Loucy (cell line): ENCODE measurements at regions not wholly inside any gene's neighbourhood (a gene's known extent, or its start where the extent isn't known, plus 50 kb on each side); places are given as distances from the start of the nearest gene placed in this dataset.

Experiments used
- EZH2phosphoT487 ChIP-seq: fragments of 200-600 bp; IDR thresholded peaks from 2 replicates; pipeline ENCODE4 v1.6.1; 2018; ENCODE audit warnings: antibody characterized with exemption, mild to moderate bottlenecking, moderate library complexity, borderline replicate concordance
- TF ChIP-seq, protein P1 (sequence below): fragments of 200-600 bp; sonication (generic); conservative IDR thresholded peaks from 2 replicates; pipeline ENCODE4 v1.5.1; 2014; ENCODE audit warnings: mild to moderate bottlenecking, antibody characterized with exemption, low read length

DNA sequence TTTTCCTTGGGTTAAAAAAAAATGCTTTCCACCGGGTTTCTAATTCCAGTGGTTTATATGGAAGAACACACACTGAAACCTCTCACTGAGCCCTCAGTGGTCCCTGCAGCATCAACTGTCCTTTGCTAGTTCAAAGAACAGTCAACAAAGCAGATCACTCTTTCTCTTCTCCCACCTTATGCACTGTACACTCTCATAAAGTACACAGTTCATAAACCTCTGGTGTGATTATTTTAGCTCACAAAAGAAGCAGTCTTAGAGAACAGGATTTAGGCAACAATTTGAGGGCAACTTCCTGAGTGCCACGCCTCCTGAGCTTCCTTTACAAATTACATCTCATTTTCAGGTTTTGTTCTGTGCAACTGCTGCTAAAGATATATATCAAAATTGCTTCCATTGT, 728.4 kb upstream of the GOLIM4 start:
- TF ChIP-seq, protein P1, sequence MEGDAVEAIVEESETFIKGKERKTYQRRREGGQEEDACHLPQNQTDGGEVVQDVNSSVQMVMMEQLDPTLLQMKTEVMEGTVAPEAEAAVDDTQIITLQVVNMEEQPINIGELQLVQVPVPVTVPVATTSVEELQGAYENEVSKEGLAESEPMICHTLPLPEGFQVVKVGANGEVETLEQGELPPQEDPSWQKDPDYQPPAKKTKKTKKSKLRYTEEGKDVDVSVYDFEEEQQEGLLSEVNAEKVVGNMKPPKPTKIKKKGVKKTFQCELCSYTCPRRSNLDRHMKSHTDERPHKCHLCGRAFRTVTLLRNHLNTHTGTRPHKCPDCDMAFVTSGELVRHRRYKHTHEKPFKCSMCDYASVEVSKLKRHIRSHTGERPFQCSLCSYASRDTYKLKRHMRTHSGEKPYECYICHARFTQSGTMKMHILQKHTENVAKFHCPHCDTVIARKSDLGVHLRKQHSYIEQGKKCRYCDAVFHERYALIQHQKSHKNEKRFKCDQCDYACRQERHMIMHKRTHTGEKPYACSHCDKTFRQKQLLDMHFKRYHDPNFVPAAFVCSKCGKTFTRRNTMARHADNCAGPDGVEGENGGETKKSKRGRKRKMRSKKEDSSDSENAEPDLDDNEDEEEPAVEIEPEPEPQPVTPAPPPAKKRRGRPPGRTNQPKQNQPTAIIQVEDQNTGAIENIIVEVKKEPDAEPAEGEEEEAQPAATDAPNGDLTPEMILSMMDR: no peak
- TF ChIP-seq EZH2phosphoT487: no peak
